Activated CD8-positive, alpha-beta T cell treated with anti-CD3 and anti-CD28 coated beads for 36 hours (primary cell): ENCODE measurements at regions not wholly inside any gene's neighbourhood (a gene's known extent, or its start where the extent isn't known, plus 50 kb on each side); places are given as distances from the start of the nearest gene placed in this dataset.
"Not testable (repeated sequence)": the region's sequence is repeated elsewhere in the genome, so short reads cannot be mapped to it uniquely, and the experiment has no call there.

Experiments
- ATAC-seq: fragments of 200-7000 bp; cut with Tn5 transposase; one replicate; pipeline ENCODE4 v1.10.0; 2021; ENCODE audit warnings: mild to moderate bottlenecking, moderate library complexity
- CTCF ChIA-PET: fragments of 350-600 bp; sonication (Branson Sonifier 250); formaldehyde crosslinking; loops from one replicate; lab custom pipeline; 2021; ENCODE audit warnings: antibody characterized with exemption; lab: Charles Lee
- POLR2A ChIA-PET: fragments of 350-600 bp; sonication (Branson Sonifier 250); formaldehyde crosslinking; loops from one replicate; lab custom pipeline; 2021; ENCODE audit warnings: antibody characterized with exemption; lab: Charles Lee
- DNase-seq: peaks from one replicate; pipeline ENCODE4 v3.0.0-alpha.2; 2020
- H3K27ac Mint-ChIP-seq: one replicate; pipeline ENCODE4 v1.8.0; 2021; ENCODE audit warnings: mild to moderate bottlenecking, mixed read lengths
- H3K27me3 Mint-ChIP-seq: one replicate; pipeline ENCODE4 v1.8.0; 2021; ENCODE audit warnings: mixed read lengths
- H3K36me3 Mint-ChIP-seq: one replicate; pipeline ENCODE4 v1.8.0; 2021; ENCODE audit warnings: low read depth, mixed read lengths
- H3K4me1 Mint-ChIP-seq: one replicate; pipeline ENCODE4 v1.8.0; 2021; ENCODE audit warnings: low read depth, mixed read lengths
- H3K4me3 Mint-ChIP-seq: one replicate; pipeline ENCODE4 v1.8.0; 2021; ENCODE audit warnings: mild to moderate bottlenecking, moderate library complexity, mixed read lengths
- H3K9me3 Mint-ChIP-seq: one replicate; pipeline ENCODE4 v1.8.0; 2021; ENCODE audit warnings: mixed read lengths
- CTCF ChIP-seq: fragments of 200-600 bp; IDR thresholded peaks from one replicate; pipeline ENCODE4 v1.8.0; 2022; ENCODE audit warnings: antibody characterized with exemption, mild to moderate bottlenecking
- intact Hi-C: fragments of 100-400 bp; cut with micrococcal nuclease; formaldehyde crosslinking; loops from one replicate; pipeline ENCODE4 v1.10.0; 2022

- Mint-ChIP-seq H3K36me3 (peaks cover 2% of the 10 kb centered on the region), H3K27ac (no peak overlapping the region), H3K27me3 (no peaks in the 10 kb centered on the region), H3K9me3 (peaks cover 24% of the 10 kb centered on the region), H3K4me1 (no peaks in the 10 kb centered on the region), H3K4me3 (no peak overlapping the region)
- POLR2A ChIA-PET: no interaction called here
- DNase-seq: no peak
- intact Hi-C loops: no loop called here
- no peak for ATAC-seq
- TF ChIP-seq CTCF: no peak
- CTCF ChIA-PET: no interaction called here
These were observed 207.5 kb upstream of the ASCC3 start for GRCh38 chr6:101088594-101088993.

- no peak for ATAC-seq
- intact Hi-C loops: no loop called here
- no peak for DNase-seq
- POLR2A ChIA-PET: no interaction called here
- CTCF ChIA-PET: no interaction called here
- no peaks in the 10 kb centered on the region for H3K4me1 Mint-ChIP-seq
- peaks cover 24% of the 10 kb centered on the region for H3K9me3 Mint-ChIP-seq
- H3K27me3 Mint-ChIP-seq: no peaks in the 10 kb centered on the region
- peaks cover 2% of the 10 kb centered on the region for H3K36me3 Mint-ChIP-seq
- TF ChIP-seq CTCF: no peak
- no peak overlapping the region for H3K27ac Mint-ChIP-seq
- H3K4me3 Mint-ChIP-seq: no peak overlapping the region
These were observed 208.5 kb upstream of the ASCC3 start for GRCh38 chr6:101089640-101090039.

- H3K36me3 Mint-ChIP-seq: peaks cover 2% of the 10 kb centered on the region
- POLR2A ChIA-PET: no interaction called here
- DNase-seq (no peak), ATAC-seq (no peak)
- TF ChIP-seq CTCF: no peak
- H3K27ac Mint-ChIP-seq: no peak overlapping the region
- intact Hi-C loops: no loop called here
- H3K4me1 Mint-ChIP-seq: no peaks in the 10 kb centered on the region
- H3K4me3 Mint-ChIP-seq: no peak overlapping the region
- H3K27me3 Mint-ChIP-seq: no peaks in the 10 kb centered on the region
- peaks cover 24% of the 10 kb centered on the region for H3K9me3 Mint-ChIP-seq
- CTCF ChIA-PET: no interaction called here
These were observed 209.2 kb upstream of the ASCC3 start for GRCh38 chr6:101090281-101090680.

GRCh38 chr6:101098605-101099004 is 217.5 kb upstream of the ASCC3 start:
- H3K4me3 Mint-ChIP-seq, H3K36me3 Mint-ChIP-seq, H3K9me3 Mint-ChIP-seq, POLR2A ChIA-PET, H3K27ac Mint-ChIP-seq, H3K27me3 Mint-ChIP-seq, intact Hi-C loops, CTCF ChIA-PET, H3K4me1 Mint-ChIP-seq, ATAC-seq, DNase-seq: not testable (repeated sequence)

- no peaks in the 10 kb centered on the region for H3K36me3 Mint-ChIP-seq
- ATAC-seq (no peak), DNase-seq (no peak)
- peaks cover 8% of the 10 kb centered on the region for H3K9me3 Mint-ChIP-seq
- no peak for TF ChIP-seq CTCF
- intact Hi-C loops: no loop called here
- POLR2A ChIA-PET: no interaction called here
- H3K4me1 Mint-ChIP-seq: no peaks in the 10 kb centered on the region
- no peak overlapping the region for H3K27ac Mint-ChIP-seq
- no peaks in the 10 kb centered on the region for H3K27me3 Mint-ChIP-seq
- H3K4me3 Mint-ChIP-seq: no peak overlapping the region
- CTCF ChIA-PET: no interaction called here
These were observed 221.6 kb upstream of the ASCC3 start for GRCh38 chr6:101102702-101103101.

- ATAC-seq (no peak), DNase-seq (no peak)
- H3K9me3 Mint-ChIP-seq: no peaks in the 10 kb centered on the region
- H3K4me3 Mint-ChIP-seq: no peak overlapping the region
- ChIA-PET POLR2A (no interaction called here), CTCF (no interaction called here)
- H3K36me3 Mint-ChIP-seq: no peaks in the 10 kb centered on the region
- H3K27ac Mint-ChIP-seq: no peak overlapping the region
- no peaks in the 10 kb centered on the region for H3K4me1 Mint-ChIP-seq
- intact Hi-C loops: no loop called here
- TF ChIP-seq CTCF: no peak
- H3K27me3 Mint-ChIP-seq: no peaks in the 10 kb centered on the region
These were observed 227.2 kb upstream of the ASCC3 start for GRCh38 chr6:101108286-101108685.
